NCI-H2171 treated with DMSO at 0.1 percent for 48 hours (cell line): ENCODE measurements at regions not wholly inside any gene's neighbourhood (a gene's known extent, or its start where the extent isn't known, plus 50 kb on each side); places are given as distances from the start of the nearest gene placed in this dataset.

Experiments
- DNase-seq: peaks from one replicate; lab custom pipeline; 2025; lab: John Stamatoyannopoulos, UW

DNA sequence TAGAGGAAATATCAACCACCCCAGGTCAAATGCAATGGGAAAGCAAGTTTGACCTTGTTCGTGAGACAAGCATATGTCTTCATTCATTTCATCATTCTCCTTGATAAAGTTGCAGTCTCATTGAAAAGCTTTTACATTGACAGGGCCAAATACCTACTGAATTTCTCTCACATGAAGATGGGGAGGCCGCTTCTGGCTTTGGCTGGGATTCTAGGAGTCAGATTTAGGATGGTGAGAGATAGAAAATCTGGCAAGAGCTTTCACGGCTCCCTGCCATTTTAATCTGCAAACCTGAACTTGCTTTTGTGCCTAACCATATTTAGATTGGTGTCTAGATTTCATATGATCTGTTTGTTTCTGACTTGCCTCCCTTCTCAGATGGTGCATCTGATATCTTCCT is 88.0 kb downstream of the TMEM100 start:
- no peak for DNase-seq

DNA sequence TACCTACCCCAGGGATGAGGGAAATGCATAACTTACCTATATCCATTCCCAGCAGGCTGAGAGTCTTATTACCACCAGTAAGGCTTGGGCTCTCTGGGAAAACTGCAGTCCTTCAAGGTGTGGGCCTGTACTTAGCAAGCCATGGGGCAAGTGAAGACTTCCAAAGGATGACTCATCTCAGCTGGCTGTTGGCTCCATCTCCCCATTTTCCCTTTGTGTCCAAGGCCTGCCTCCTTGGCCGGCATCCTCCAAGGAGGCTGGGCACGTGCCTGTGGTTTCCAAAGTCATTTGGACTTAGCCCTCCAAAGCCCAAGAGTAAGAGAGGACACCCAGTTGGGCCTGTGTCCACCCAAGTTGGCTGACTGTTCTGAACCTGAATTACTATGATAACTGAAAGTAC is 89.8 kb downstream of the TMEM100 start:
- no peak for DNase-seq

GRCh38 chr17:55632236-55632635 is 90.4 kb downstream of the TMEM100 start:
- DNase-seq = peak; percentile 44

DNA sequence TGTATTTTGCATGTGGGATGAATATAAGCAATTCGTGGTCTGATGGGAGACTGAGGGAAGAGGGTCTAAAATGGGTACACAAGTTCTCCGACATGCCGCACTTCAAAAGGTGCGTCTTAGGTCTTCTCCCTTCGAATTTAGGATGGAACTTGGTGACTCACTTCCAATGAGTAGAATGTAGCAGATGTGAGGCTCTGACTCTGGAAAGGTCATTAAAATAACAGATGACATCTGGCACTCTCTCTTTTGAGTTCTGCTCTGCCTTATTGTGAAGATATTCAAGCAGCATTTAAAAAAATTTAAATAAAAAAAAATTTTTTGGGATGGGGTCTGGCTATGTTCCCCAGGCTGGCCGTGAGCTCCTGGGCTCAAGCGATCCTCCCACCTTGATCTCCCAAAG is 92.7 kb downstream of the TMEM100 start:
- DNase-seq = peak; percentile 30

DNA sequence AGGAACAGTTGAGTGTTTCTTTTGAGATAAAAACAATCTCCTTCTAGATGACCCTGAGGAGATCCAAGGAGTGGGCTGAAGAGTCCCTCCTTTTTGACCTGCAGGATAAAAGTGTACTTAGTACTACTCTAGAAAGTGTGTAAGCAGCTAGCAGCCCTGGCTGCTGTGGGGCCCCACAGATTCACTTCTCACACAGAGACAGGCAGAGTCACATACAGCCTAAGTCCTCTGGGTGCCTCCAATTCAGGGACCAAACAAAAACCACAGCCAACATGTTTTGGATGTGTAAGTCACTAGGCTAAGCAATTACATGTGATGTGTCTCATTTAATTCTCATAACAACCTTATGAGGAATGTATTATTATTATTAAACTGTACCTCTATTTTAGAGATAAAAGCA is 97.1 kb downstream of the TMEM100 start:
- no peak for DNase-seq

GRCh38 chr17:55624772-55625433 is 97.8 kb downstream of the TMEM100 start:
- DNase-seq = no peak

- DNase-seq = no peak
These were observed 100.1 kb downstream of the TMEM100 start for GRCh38 chr17:55622547-55622946.

GRCh38 chr17:55620945-55621344 is 101.7 kb downstream of the TMEM100 start:
- no peak for DNase-seq

DNA sequence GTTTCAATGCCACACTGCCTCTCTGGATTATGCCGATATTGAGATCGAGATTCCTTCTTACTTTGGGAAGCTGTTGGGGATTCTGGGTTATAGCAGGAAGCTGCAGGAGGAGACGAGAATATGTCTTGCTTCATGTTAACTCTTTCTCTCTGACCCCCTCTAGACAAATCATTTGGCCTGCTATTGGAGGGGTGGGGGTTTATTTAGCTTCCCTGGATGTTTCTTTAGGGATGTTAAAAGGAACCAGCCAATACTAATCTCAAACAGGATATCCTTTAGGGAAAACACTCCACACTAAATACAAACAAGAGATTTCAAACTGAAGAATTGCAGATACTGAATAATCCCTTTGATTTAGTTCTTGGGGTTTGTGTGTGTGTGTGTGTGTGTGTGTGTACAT is 102.6 kb downstream of the TMEM100 start:
- no peak for DNase-seq

GRCh38 chr17:55617441-55617840 is 105.2 kb downstream of the TMEM100 start:
- no peak for DNase-seq

GRCh38 chr17:55614061-55614460 is 102.8 kb upstream of the SMIM36 start:
- DNase-seq = no peak

DNA sequence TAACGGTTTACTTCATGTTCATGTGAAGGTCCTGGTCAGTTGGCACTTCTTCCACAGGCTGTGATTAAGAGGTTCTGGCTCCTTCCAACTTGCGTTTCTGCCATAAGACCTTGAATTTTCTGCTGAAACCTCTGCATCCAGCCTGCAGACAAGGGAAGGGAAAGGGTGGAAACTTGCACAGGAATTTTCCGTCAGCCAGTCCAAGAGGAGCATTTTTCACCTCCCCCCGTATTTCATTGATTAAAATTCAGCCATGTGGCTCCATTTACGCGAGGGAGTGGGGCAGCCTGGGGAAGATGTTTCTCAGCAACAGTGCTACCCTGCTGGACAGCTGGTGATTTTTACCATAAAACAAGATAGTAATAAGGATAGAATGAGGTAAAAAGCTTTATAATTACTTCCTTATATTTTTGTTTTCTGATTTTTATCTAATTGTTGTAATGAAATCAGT is 101.5 kb upstream of the SMIM36 start:
- DNase-seq = no peak

GRCh38 chr17:55607731-55608341 is 96.6 kb upstream of the SMIM36 start:
- no peak for DNase-seq

DNA sequence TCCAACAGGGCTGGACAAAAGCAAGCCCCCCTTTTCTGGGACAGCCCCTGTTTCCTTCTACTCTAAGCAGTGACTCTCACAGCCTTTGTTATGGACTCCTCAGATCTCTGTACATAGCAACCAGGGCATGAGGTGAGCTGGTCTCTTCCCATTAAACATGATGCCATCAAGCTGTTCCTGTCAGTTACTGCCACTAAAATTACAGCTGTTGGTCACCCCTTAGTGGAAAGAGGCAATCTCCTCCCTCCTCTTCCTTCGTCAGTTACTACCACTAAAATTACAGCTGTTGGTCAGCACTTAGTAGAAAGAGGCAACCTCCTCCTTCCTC is 95.2 kb upstream of the SMIM36 start:
- DNase-seq = no peak

DNA sequence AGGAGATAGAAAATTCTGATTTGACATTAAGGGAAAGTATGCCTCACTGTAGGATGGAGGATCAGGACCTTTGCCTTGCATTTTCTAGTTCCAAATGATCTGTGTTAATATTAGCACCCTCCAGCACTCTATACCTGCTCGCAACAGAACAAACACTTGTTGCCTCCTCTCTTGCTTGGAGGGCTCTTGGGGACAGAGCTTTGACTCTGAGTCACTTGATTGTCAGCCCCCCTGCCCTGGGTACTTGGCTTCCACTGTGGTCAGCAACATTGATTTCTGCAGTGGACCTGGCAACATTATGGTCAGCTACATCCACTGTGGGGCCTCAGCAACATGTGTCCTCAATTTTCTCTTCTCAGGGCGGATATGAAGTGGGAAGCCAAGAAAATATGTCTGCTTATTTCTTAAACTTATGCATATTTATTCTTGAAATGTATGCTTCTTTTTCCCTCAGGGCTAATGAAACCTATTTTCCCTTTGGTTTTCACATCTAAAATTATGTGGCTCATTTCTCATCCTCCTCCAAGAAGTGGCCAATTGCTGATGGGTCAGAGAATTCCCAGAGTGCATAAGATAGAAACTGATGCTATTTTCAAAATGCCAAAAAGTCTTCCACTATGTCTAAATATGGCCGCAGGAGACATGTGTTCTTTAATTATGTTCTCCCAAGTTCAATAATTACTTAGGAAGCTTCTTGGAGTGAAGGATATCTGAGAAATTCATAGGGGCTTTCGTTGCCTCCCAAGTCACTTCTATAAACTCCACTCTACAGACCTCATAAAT is 94.6 kb upstream of the SMIM36 start:
- DNase-seq = no peak

DNA sequence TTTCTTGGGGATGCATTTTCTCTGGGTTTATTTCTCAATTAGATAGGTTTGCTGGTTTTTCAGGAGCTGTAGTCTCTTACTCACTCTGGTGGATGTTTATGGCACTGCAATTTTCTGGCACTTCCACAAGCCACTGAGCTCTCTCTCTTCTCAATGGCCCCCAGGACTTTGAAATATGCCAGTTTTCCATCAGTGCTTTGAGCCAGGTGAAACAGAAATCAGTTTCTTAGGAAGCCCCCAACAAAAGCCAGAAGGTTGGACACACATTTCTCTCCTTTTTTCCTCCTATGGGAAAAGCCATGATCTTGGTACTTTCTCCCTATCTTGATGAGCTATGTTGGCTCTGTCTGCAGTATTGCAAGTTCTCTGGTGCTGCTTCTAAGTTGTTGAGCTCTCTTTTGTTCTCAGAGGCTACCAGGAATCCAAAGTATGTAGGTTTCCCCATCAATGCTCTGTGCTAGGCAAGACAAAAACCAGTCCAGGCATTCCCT is 90.7 kb upstream of the SMIM36 start:
- peak; percentile 2 for DNase-seq

- DNase-seq = no peak
These were observed 87.2 kb upstream of the SMIM36 start for GRCh38 chr17:55598495-55598894.

DNA sequence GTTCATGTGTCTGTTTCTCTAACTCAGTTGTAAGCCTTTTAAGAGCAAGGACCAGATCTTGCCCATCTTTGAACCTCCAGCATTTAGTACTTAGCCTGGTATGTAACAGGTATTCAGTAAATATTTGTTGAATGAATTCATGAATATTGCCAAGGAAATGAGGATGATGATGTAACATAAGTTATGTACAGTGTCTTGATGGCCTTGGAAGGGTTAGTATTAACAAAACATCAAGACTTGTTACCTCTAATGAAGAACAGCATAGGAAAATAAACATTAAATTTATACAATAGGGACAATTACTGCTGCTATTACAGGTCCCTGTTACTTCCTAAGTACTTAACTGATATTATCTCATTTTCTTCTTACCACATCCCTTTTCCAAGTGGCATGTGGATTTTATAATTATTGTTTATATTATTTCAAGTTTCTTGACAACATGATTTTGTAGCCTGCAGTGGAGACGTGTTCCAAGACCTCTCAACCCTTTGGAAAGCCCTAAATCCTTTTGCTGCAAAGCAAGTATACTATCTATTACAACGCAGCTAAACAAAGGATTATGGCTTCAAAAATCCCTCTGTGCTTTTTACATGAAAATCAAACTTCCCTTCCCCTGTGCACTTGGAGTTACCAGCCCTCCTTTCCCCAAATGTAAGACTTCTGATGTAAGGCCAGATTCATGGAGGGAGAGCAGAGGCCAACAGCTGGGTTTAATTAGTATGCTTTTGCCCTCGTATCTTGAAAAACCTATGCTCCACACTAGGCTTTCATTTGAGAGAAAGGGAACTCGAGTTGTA is 77.4 kb upstream of the SMIM36 start:
- DNase-seq = no peak

DNA sequence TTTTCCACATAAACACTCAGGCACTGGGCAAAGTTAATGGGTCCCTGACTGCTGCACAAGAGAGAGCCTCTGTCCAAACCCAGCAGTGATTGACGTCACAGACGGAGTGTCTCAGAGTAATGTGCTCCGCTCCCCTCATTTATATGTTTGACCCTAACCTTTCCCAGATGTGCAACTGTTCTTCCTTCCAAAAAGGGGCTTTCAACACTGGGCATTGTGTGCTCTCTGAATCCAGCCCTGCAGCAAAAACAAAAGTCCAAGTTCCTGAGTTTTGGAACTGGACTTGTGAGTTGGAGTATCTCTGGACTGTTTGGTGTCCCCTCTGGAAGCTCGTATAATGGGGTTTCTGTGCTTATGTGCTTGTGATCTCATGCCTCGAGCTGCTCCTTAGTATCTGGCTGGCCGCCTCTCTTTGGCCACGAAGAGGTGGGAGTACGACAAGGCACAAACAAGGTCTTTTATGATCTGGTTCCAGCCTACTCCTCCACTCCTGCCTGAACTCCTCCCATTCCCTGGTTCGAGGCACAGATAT is 76.4 kb upstream of the SMIM36 start:
- DNase-seq = no peak

- no peak for DNase-seq
These were observed 74.4 kb upstream of the SMIM36 start for GRCh38 chr17:55585629-55586028.

- no peak for DNase-seq
These were observed 73.6 kb upstream of the SMIM36 start for GRCh38 chr17:55584861-55585260.

DNA sequence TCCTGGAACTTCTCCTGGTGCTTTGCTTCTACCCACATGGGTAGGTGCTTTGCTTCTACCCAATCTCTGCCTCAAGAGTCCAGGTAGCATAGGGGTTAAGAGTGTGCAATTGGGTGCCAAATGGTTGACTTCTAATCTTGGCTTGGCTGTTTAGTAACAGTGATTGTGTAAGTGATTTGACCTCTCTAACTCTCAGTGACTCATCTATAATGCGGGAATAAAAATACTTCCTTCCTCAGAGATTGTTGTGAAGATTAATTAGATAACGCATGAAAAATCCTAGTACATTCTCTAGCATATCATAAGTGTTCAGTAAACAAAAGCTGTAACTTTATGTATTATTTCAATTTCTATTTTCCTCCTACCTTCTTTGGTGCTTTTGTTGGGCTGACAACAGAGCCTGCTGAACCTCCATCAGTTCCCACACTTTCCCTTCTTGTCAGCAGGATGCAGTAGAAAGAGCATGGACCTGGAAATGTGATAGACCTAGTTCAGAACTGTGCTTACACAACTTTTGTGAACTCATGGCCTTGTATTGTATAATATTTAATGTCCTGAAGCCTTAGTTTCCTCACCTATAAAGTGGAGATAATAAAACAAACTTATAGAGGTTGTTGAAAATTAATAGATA is 72.9 kb upstream of the SMIM36 start:
- no peak for DNase-seq
